SIG-M5 treated with dmso at 0.1 percent for 504 hours (cell line): ENCODE measurements at regions not wholly inside any gene's neighbourhood (a gene's known extent, or its start where the extent isn't known, plus 50 kb on each side); places are given as distances from the start of the nearest gene placed in this dataset.

ENCODE experiments used
- DNase-seq: peaks from one replicate; lab custom pipeline; 2025; ENCODE audit not compliant: unreplicated experiment; lab: John Stamatoyannopoulos, UW

DNA sequence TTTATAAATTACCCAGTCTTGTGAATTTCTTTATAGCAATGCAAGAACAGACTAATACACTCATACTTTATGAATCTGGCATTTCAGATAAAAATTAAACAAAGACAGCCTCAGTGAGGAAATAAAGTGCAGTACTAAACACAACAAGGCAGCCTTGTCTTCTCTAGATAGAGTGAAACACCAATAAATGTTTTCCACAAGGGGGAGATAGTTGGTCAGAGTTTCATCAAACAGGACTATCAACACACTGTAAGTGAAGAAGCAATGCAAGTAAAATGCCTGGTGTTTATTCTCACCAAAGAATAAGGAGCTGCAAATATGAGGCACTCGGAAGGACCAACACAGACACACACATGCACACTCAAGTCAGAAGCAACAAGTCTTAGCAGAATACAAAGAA lies 62.8 kb downstream of the FAM9B start:
- DNase-seq: peak; percentile 28

DNA sequence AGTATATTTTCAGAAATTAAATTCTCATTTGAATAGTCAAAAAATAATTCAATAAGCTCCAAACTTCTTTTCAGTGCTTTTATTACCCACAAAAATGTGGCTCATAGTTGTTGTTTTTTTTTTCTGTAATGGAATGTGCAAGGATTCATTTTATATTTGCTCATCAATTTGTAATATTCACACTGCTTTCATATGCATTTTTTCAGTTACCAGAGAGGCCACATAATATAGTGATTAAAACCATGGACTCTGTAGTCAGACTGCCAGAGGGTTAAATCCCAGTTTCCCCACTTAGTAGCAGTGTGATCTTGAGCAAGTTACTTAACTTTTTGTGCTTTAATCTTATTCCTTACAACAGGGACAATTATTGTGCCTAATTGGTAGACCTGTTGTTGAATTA lies 64.5 kb downstream of the FAM9B start:
- no peak for DNase-seq

DNA sequence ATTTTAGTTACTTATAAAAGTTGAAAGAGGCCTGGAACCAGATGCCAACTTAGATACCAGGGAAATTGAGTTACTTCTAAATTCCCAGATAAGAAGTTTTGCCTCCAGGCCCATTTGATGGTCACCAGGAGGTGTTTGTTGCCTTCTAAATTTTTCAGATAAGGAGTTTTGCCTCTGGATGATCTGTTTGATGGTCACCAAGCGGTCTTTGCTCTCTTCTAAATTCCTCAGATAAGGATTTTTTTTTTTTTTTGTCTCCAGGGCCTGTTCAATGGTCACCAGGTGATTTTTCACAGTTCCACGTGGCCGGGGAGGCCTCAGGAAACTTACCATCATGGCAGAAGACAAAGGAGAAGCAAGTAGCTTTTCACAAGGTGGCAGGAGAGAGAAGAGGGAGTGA lies 66.5 kb downstream of the FAM9B start:
- DNase-seq: no peak

DNA sequence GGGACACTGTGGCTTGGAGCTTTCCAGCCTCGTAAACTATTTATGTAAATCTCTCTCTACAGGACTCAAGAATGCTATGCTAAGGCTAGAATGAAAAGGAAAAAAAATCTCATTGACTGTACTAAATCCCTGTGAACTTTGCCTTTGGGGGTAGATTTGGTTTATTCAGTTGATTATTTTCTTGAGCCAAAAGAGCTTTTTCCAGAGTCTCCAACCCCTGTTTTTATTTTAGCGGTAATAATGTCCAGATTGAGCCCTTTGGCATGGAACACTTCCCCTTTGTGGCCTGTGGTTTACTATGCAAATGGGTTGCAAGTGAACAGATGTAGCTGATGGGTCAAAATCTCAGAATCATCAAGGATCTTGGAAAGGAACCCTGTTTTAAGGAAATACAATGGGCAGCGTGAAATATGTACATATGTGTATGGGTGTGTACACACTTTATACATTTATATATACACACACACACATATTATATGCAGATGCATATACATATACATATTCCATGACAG lies 72.9 kb downstream of the FAM9B start:
- DNase-seq: no peak

DNA sequence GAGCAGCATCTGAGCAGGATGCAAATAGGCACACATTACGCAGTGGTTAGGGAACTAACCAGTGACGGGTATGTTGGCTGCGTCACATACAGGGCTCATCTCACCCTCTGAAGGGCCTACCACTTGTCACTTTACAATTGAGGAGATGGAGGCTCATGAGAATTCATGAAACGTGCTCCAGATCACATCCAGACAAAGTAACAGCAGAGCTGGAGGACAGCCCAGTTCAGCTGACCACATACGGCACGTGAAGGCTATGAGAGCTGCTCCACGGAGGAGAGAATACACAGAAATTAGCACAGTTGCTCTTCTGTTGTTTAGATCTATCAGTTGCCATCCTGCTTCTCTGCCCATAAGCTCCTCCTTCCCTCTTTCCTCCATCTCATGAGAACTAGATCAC lies 78.4 kb downstream of the FAM9B start:
- DNase-seq: no peak

DNA sequence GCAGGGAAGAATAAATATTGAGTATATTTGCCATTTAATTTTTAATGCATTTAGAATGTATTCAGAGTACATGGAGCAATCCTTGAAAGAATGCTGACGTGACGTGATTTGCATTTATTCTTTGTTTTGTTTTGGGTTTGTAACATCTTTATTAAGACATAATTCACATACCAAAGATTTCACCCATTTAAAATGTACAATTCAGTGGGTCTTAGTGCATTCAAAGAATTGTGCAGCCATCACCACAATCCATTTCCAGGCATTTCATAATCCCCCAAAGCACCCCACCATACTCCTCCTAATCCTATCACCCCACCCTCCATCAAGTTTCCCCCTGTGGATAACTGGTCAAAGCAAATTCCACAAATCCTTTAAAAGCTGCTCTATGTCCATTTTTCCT lies 87.4 kb downstream of the FAM9B start:
- DNase-seq: no peak

DNA sequence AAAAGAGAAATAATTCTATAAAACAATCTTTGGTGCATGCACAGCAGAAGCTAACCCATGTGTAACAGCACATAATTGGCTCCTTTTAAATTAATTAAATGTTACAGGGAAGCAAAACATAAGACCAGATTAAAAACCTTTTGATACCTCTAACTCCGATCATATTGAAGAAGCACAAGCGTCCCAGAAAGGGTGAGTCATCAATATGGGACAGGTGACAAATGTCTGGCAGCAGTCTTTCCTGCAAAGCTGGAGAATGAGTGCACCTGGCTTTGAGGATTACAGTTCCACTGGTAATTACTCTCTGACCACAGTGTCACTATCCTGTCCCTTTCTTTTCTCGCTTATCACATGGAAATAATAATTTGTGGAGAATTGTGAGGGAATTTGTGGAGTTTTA lies 94.6 kb downstream of the FAM9B start:
- DNase-seq: no peak

DNA sequence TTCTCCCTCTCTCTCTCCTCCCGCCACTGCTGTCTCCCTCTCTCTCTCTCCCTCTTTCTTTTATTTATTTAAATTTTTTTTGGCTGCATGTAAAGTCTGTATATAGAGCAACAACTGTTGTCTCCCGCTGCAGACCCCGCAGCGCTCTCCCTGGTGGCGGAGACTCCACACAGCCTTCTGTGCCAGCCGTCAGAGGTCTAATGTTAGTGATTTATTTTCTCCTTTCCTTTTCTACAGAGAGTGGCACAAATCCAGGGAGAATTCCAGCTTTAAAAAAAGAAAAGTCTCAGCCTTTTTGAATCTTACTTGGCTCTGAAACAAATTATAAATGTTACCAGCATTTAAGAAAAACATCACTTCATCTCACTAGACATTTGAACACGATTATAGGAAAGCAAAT lies 106.2 kb downstream of the FAM9B start:
- DNase-seq: no peak

DNA sequence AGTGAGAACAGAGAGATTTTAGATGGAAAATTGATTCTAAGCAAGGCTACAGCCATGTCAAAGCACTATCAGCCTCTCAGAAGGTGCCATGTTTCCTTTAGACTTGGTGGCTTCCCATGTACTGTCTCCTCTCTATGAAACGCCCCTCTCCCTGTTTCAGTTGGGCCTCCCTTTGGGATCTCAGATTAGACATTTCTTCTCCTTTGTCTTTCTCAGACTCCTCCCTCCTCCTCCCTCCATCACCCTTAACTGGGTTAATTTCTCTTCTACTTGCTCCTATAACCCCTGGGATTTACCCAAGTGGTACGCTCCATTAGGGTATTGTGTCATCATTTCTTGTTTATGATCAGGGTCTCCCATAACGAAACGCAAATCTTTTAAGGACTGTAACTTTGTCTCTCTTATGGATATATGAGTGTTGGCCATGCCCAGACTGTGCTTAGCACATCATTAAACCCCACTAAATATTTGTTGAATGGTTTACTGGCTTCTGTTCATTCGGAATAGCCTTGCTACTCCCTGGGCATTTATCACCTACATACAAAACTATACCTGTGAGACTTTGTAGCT lies 106.8 kb downstream of the FAM9B start:
- DNase-seq: no peak

DNA sequence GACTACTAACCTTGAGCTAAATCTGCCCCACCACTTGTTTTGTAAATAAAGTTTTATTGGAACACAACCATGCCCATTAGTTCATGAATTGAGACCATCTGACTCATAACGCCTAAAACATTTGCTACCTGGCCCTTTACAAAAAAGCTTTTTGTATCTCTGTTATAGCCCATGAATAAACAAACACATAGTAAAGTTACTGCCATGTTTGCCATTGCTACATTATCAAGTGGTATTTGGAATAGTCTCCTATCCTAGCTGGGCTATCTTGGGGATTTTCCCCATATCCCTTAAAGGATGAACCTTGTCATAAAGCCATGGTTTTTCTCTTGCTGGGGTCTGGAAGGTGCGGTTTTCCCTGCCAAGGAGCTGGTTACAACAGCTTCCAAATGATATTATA lies 112.3 kb downstream of the FAM9B start:
- no peak for DNase-seq

DNA sequence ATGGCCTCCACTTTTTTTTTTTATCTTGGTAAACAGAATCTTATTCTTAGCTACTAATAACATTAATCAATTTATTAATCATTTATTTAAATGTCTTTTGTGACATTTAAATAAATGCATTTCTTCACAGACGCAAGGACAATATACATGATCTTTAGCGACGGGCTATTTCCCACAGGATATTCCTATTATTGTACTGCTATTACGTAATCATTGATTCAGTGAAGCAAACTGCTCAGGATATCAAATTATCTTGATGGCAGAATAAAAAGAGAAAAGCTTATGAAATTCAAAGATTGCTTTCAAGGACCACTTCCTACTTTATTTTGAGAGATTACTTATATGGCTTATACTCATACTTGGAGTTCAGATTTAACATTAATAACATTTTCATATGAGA lies 114.1 kb downstream of the FAM9B start:
- no peak for DNase-seq

DNA sequence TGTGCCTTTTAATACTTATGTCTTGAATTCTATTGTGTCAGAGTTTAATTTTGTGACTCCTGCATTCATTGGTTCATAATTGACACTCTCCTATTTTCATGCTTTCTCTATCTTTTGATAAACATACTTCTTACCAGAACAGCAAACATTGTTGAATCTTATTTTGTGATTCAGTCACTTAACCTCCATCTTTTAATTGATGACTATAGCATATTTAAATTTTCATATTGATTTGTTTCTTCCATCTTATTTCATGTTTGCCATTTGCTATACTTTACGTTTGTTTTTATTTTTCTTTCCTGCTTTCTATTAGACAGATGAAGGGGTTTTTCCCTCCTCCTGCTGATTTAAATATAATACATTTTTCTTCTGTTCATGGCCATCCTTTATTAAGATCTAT lies 115.5 kb upstream of the FAM9A start:
- DNase-seq: no peak

DNA sequence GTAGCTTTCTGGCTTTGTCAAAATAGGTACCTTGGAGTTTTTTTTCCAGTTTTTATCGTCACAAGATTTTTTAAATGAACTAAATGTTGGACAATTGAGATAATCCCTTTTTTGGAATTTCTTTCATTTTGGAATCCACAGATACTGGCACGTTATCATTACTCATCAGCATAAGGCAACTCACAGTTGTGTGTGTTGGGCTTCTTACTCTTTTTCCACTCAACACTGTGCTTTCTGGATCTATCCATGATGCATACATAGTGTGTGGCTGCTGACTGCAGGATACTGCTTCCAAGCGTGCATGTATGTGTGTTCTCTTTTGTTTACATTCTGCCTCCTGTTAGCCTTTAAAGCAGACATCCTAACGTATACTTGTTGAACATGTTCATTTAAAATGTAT lies 113.5 kb upstream of the FAM9A start:
- no peak for DNase-seq

DNA sequence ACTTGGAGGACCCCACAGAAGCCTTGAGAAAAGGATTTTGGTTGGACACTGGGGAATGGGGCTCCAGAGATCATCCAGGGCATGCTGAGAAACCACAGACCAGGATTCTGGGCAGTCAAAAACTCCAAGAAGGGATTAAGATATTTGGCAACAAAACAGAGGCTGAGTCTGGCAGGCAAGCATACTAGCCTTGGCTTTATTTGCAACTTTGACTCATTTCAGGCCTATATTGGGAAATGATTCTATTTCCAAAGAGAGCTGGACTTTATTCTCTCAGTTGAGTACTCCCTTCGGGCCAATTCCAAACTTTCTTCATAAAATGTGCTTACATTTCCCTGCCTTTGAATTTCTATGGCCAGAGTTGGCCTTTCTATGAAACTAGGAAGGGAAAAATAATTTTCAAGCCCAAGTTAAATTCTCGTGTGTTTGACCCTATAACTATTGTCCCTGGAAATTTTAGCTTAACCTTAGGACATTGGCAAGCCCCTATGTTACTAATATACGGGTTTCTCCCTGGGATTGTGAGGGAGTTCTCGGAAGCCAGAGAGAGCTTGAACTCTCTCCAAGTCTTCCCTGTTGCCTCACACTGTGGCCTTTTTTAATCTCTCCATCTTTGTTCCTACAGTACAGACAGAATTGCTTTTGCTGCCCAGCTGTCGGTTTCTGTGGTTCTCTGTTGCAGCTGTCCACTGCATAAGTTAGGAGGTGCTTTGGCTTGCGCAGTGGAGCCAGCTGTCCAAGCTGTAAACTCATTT lies 112.6 kb upstream of the FAM9A start:
- no peak for DNase-seq

DNA sequence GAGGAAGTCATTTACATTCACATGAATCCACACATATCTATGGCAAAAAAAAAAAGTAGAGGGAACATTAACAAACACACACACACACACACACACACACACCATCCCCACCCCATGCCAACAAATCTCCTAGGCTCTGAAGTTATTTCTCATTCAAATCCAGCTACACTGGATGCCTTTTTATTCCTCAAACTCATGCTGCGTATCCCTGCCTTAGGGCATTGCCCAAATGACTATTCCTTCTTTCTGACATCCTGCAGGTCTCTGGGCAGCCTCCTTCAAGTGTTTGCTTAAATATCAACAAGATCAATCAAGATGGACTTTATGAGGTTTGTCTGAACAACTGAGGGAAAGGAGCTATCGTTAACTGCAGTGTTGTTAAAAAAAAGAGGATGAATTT lies 106.5 kb upstream of the FAM9A start:
- DNase-seq: no peak

DNA sequence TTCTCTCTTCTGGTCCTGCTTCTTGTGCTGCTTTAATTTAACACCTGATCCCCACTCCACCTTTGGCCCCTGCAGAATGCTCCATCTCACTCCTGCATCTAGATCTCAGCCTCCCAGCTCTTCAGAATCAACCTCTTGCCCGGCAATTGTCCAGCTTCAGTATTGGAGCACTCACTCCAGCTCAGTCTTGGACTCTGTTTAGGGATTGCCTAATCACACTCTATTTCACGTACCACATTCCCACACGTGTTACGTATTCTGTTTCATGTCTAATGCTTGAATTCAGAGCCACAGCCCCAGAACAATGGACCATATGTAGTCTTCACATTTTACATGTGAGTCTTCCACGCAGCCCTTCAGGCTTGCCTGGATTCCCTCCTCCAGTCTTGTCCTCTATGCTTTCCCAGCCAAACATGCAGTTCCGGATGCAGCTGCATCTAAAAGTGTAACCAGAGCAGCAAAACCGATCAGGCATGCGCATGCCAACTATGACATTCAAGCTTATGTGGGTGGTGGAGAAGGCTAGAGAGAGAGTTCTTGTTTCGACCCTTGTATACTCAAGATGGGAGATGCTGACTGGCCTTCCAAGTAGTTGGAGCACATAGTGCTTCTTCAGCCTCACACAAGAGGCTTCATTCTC lies 105.2 kb upstream of the FAM9A start:
- DNase-seq: no peak

DNA sequence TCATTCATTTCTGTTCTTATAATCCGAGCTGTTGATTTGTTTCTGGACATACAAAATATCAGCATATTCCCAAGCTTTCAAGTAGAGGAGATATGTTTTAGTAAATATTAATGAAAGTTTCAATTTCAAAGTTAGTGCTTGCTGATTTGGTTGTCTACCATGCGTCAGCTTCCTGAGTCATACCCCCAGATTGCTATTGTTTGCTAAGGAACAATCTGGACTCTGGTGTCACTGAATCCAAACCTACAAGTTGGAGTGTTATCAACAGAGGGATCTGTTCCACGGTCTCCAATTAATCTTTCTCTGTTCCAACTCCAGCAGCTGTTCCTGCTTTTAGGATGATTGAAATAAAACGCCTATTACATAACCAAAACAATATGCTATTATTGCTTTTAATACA lies 96.1 kb upstream of the FAM9A start:
- DNase-seq: no peak

DNA sequence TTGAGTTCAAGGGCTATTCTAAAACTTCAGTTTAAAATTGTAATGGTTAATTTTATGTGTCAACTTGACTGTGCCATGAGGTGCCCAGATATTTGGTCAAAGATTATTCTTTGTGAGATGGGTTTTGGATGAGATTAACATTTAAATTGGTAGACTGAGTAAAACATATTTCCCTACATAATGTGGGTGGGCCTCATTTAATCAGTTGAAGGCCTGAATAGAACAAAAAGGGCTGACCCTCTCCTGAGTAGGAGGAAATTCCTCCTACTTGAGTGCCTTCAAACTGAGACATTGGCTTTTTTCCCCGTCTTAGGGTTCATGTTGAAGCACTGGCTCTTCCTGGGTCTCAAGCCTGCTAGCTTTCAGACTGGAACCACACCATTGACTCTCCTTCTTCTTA lies 89.6 kb upstream of the FAM9A start:
- DNase-seq: no peak

DNA sequence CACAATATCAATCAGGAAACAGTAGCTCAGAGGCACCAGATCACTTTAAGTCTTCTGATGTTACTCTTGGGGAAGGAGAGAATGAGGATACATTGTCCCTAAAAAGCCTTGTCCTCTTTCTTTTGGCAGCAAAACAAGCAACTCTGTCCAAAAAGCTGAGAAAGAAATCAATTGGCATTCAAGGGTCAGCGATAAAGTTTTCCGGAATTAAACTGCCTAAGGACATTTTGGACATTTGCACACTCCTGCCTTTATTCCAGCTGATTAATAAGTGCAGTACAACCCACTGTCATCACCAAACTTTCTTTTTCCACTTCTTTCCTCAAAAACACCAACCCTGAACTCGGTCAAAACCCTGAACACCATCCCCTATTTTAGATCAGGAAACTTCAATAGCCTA lies 85.8 kb upstream of the FAM9A start:
- DNase-seq: no peak

DNA sequence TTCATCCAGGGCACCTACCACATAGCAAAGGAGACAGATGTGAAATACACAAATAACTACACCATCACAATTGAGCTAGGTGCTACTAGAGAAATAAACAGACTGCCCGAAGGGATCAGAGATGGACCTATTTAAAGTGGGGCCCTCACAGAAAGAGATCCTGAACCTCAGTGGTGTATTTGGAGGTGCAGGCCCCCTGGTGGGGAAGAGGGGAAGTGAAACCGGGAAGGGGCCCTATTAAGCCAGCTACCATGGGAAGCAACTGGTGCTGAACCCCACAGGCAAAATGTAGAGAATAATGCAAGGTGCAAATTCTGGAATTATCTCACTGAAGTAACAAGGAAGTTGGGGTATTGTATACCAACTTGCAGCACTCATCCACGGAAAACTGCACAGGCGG lies 78.6 kb upstream of the FAM9A start:
- peak; percentile 2 for DNase-seq

DNA sequence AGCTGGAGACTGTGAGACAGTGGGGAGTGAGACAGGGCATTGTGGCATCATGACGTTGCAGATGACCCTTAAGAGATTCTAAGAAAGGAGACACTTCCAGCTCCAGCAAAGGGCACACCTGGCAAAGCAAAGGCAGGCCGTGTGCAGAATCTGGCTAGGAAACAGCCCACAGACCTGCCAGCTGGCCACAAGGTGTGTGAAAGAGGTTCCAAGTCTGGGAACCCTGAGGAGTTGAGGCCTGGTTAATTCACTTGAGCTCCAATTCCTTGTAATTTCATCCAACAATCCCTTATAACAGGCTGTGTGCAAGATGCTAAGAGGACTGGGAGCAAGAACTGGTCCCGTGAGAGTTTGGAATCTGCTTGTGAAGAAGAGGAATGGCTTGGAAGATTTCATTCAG lies 72.8 kb upstream of the FAM9A start:
- no peak for DNase-seq

DNA sequence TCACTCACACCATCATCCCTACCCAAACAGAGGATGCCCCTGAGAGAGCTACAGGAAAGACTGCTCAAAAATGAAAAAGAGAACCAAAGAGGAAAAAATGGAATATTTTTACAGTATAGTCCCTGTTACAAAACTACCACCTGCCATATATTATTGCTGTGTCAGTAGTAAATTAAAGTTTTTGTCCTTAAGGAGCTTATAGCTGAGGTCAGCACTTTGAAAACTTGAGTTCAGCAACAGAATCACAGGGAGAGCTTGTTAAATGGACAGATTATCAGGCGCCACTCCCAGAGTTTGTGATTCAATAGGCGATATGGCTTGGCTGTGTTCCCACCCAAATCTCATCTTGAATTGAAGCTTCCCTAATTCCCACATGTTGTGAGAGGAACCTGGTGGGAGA lies 71.9 kb upstream of the FAM9A start:
- DNase-seq: no peak

DNA sequence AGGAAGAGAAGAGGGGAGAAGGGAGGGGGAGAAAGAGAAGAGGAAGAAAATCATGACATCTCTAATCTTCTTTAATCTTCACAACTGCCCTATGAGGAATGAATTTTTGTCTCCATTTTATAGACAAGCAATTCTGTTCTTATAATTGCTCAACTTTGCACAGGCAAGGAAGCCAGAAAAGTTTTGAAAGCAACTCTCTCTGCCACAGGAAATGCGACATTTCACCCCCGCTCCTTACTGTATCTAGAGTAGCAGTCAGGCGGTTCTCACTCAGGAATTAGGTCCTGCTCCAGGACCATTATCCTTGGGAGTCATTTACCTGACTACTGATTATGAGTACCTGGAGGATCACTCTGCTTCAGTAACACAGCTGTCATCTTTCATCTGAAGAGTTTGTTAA lies 69.2 kb upstream of the FAM9A start:
- no peak for DNase-seq
